ENCODE measurements at regions not wholly inside any gene's neighbourhood (a gene's known extent, or its start where the extent isn't known, plus 50 kb on each side); places are given as distances from the start of the nearest gene placed in this dataset.

DNA sequence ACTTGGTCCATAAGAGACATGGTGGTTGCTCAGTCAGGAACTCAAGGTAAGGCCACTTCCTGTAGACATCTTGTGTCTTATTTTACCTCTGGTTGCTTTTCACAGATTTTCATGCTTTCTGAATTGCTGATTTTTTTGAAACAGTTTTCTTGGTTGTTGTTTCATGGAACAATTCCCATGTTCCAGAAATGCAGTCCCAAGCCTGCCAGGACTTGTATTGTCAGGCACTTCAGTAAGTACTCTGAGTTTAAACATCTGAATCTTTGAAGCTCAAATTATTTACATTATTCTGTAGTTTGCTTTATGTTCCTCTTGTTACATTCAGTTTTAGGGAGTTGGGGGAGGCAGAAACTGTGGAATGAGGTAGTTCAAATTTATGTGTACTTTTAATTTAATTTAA is 290.2 kb downstream of the DMRT2 start:
- Histone ChIP-seq H3K9ac (ENCODE audit: low read length) (no peak overlapping the region), H3F3A (ENCODE audit: insufficient read depth, low read length) (no peaks in the 10 kb centered on the region), H3K79me2 (ENCODE audit: insufficient read depth, low read length) (no peaks in the 10 kb centered on the region), H4K20me1 (ENCODE audit: insufficient read depth, low read length) (no peaks in the 10 kb centered on the region), H3K27me3 (ENCODE audit: insufficient read depth, low read length) (no peaks in the 10 kb centered on the region), H3K4me3 (ENCODE audit: low read depth, low read length, poor library complexity, severe bottlenecking) (no peak overlapping the region), H3K36me3 (ENCODE audit: insufficient read depth, low read length) (no peaks in the 10 kb centered on the region), H3K9me3 (ENCODE audit: low read length) (peaks cover 3% of the 10 kb centered on the region; the same call in 1 of the 2 replicates), H3K4me2 (ENCODE audit: low read length) (no peak overlapping the region), H3K9me2 (ENCODE audit: low read depth, low read length) (no peaks in the 10 kb centered on the region), H3K27ac (ENCODE audit: low read depth, low read length, poor library complexity, severe bottlenecking) (no peak overlapping the region), H3K4me1 (ENCODE audit: insufficient read depth, low read length, severe bottlenecking) (no peaks in the 10 kb centered on the region), H2AFZ (ENCODE audit: low read length) (no peak overlapping the region)
- TF ChIP-seq, protein P1, sequence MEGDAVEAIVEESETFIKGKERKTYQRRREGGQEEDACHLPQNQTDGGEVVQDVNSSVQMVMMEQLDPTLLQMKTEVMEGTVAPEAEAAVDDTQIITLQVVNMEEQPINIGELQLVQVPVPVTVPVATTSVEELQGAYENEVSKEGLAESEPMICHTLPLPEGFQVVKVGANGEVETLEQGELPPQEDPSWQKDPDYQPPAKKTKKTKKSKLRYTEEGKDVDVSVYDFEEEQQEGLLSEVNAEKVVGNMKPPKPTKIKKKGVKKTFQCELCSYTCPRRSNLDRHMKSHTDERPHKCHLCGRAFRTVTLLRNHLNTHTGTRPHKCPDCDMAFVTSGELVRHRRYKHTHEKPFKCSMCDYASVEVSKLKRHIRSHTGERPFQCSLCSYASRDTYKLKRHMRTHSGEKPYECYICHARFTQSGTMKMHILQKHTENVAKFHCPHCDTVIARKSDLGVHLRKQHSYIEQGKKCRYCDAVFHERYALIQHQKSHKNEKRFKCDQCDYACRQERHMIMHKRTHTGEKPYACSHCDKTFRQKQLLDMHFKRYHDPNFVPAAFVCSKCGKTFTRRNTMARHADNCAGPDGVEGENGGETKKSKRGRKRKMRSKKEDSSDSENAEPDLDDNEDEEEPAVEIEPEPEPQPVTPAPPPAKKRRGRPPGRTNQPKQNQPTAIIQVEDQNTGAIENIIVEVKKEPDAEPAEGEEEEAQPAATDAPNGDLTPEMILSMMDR (IDR thresholded peaks at IDR 0.05; ENCODE audit: low read length): no peak
- no peak for TF ChIP-seq EZH2 (IDR thresholded peaks at IDR 0.05; ENCODE audit: borderline replicate concordance, low read length)

DNA sequence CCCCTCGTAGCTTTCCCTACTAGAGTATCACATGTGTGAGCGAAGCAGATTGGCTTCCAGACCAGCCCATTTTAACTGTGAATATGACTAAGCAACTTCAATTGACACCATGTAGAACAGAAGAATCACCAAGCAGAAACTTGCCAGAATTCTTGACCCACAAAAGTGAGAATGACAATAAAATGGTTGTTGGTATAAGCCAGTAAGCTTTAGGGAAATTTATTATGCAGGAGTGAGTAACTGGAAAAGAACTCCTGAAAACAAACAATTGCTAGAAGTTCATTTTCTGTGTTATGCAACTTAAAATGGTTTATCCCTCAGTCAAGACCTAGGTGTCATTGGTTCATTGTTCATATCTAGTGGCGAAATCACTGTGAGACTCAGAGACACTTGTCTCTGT is 303.1 kb downstream of the DMRT2 start:
- no peak for TF ChIP-seq EZH2 (IDR thresholded peaks at IDR 0.05; ENCODE audit: borderline replicate concordance, low read length)
- TF ChIP-seq, protein P1 (IDR thresholded peaks at IDR 0.05; ENCODE audit: low read length): no peak
- Histone ChIP-seq H3F3A (ENCODE audit: insufficient read depth, low read length) (no peaks in the 10 kb centered on the region), H3K27ac (ENCODE audit: low read depth, low read length, poor library complexity, severe bottlenecking) (no peak overlapping the region), H3K9me2 (ENCODE audit: low read depth, low read length) (no peaks in the 10 kb centered on the region), H4K20me1 (ENCODE audit: insufficient read depth, low read length) (no peaks in the 10 kb centered on the region), H3K4me2 (ENCODE audit: low read length) (no peak overlapping the region), H3K9ac (ENCODE audit: low read length) (no peak overlapping the region), H3K79me2 (ENCODE audit: insufficient read depth, low read length) (no peaks in the 10 kb centered on the region), H3K27me3 (ENCODE audit: insufficient read depth, low read length) (no peaks in the 10 kb centered on the region), H2AFZ (ENCODE audit: low read length) (no peak overlapping the region), H3K9me3 (ENCODE audit: low read length) (no peaks in the 10 kb centered on the region), H3K4me3 (ENCODE audit: low read depth, low read length, poor library complexity, severe bottlenecking) (no peak overlapping the region), H3K4me1 (ENCODE audit: insufficient read depth, low read length, severe bottlenecking) (no peaks in the 10 kb centered on the region), H3K36me3 (ENCODE audit: insufficient read depth, low read length) (no peaks in the 10 kb centered on the region)

DNA sequence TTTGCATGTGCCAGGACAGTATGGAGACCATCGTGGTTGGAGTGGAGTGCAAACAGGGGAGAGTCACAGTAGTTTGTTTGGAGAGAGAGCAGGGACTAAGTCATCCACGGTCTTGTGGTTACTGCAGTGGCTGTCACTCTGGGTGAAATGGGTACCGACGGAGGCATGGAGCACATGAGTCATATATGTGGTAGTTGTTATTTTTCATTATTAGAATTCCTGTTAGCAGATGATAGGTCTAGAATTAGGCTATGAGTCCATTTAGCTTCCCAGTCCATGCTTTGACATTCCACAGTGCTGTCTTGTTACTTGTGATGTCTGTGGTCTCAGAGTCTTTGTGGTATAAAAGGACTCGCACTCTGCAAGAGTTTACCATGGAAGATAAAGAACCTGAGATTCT is 303.9 kb downstream of the DMRT2 start:
- Histone ChIP-seq H3K27me3 (ENCODE audit: insufficient read depth, low read length) (no peaks in the 10 kb centered on the region), H3K4me3 (ENCODE audit: low read depth, low read length, poor library complexity, severe bottlenecking) (no peak overlapping the region), H3K9ac (ENCODE audit: low read length) (no peak overlapping the region), H3K9me2 (ENCODE audit: low read depth, low read length) (no peaks in the 10 kb centered on the region), H3F3A (ENCODE audit: insufficient read depth, low read length) (no peaks in the 10 kb centered on the region), H3K9me3 (ENCODE audit: low read length) (no peaks in the 10 kb centered on the region), H3K4me1 (ENCODE audit: insufficient read depth, low read length, severe bottlenecking) (no peaks in the 10 kb centered on the region), H3K79me2 (ENCODE audit: insufficient read depth, low read length) (no peaks in the 10 kb centered on the region), H2AFZ (ENCODE audit: low read length) (no peak overlapping the region), H3K36me3 (ENCODE audit: insufficient read depth, low read length) (no peaks in the 10 kb centered on the region), H4K20me1 (ENCODE audit: insufficient read depth, low read length) (no peaks in the 10 kb centered on the region), H3K4me2 (ENCODE audit: low read length) (no peak overlapping the region), H3K27ac (ENCODE audit: low read depth, low read length, poor library complexity, severe bottlenecking) (no peak overlapping the region)
- TF ChIP-seq, protein P1 (IDR thresholded peaks at IDR 0.05; ENCODE audit: low read length): no peak
- TF ChIP-seq EZH2 (IDR thresholded peaks at IDR 0.05; ENCODE audit: borderline replicate concordance, low read length): no peak

Data from OCI-LY1 (cell line).